Ascending aorta (tissue), 2 donors: ENCODE measurements at regions not wholly inside any gene's neighbourhood (a gene's known extent, or its start where the extent isn't known, plus 50 kb on each side); places are given as distances from the start of the nearest gene placed in this dataset.

Source experiments
- DNase-seq, 2 donors: peaks; one replicate each; pipeline ENCODE4 v3.0.0-alpha.2; 2019; ENCODE audit warnings: low spot score in 2 of 2
- H3K27ac ChIP-seq, 2 donors: fragments of 200-600 bp; sonication (generic); one replicate each; pipeline ENCODE4 v1.5.1; 2016 to 2017; ENCODE audit warnings: mild to moderate bottlenecking in 1 of 2
- H3K27me3 ChIP-seq: fragments of 200-600 bp; sonication (generic); one replicate; pipeline ENCODE4 v1.5.1; 2017
- H3K36me3 ChIP-seq, 2 donors: fragments of 200-600 bp; sonication (generic); one replicate each; pipeline ENCODE4 v1.5.1; 2016
- H3K4me1 ChIP-seq, 2 donors: fragments of 200-600 bp; sonication (generic); one replicate each; pipeline ENCODE4 v1.5.1; 2016 to 2017; ENCODE audit warnings: mild to moderate bottlenecking in 1 of 2
- H3K4me3 ChIP-seq, 2 donors: fragments of 200-600 bp; sonication (generic); one replicate each; pipeline ENCODE4 v1.5.1; 2016 to 2017; ENCODE audit warnings: mild to moderate bottlenecking in 1 of 2
- H3K9me3 ChIP-seq, 2 donors: fragments of 200-600 bp; sonication (generic); one replicate each; pipeline ENCODE4 v1.5.1; 2016
- intact Hi-C: fragments of 100-400 bp; cut with DNase I; formaldehyde crosslinking; loops from one replicate; pipeline ENCODE4 v1.15.1; 2023
- TF ChIP-seq, protein P1 (sequence below), 3 experiments: fragments of 200-600 bp in 2 of 3; fragments of 450-650 bp in 1 of 3; sonication (generic) in 2 of 3; IDR thresholded peaks; one replicate each; pipeline ENCODE4 v1.5.1; 2016 to 2019; ENCODE audit warnings: antibody characterized with exemption in 3 of 3, mild to moderate bottlenecking in 1 of 3, moderate library complexity in 1 of 3

DNA sequence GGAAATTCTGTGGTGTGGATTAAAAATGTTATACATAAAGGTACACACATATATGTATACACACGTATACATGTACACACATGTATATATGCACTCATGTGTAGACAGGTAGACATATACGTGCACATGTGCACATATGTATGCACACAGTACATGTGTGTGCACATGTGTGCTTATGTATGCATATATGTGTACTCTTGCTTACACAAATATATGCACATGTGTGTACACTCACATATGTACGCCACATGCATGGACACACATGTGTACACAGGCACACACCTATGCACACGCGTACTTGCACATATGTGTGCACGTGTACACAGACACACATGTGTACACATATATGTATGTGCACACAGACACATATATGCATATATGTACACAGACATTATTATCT lies 142.8 kb upstream of the SALL3 start:
- no peaks in the 10 kb centered on the region for H3K36me3 ChIP-seq
- no peak for DNase-seq

DNA sequence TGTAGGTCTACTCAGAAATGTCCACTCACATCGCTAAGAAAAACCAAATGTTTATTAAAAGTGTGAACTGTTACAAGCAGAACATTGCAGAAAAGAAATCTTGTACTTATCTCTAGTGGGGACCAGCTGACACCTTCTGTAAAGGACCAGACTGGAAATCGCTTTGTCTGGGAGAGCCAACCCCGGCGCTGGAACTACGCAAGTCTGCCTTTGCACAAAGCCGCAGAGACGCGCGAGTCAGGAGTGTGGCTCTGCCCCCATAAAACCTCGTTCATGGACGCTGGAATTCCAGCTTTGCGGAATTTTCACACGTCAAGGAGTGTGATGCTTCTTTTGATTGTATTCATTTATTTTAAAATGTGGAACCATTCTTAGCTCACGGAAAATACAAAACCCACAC lies 141.9 kb upstream of the SALL3 start:
- DNase-seq: no peak
- Histone ChIP-seq H3K27ac (no peak overlapping the region), H3K4me1 (no peaks in the 10 kb centered on the region), H3K4me3 (no peak overlapping the region), H3K27me3 (no peaks in the 10 kb centered on the region), H3K9me3 (no peaks in the 10 kb centered on the region), H3K36me3 (no peaks in the 10 kb centered on the region)
- TF ChIP-seq, protein P1, sequence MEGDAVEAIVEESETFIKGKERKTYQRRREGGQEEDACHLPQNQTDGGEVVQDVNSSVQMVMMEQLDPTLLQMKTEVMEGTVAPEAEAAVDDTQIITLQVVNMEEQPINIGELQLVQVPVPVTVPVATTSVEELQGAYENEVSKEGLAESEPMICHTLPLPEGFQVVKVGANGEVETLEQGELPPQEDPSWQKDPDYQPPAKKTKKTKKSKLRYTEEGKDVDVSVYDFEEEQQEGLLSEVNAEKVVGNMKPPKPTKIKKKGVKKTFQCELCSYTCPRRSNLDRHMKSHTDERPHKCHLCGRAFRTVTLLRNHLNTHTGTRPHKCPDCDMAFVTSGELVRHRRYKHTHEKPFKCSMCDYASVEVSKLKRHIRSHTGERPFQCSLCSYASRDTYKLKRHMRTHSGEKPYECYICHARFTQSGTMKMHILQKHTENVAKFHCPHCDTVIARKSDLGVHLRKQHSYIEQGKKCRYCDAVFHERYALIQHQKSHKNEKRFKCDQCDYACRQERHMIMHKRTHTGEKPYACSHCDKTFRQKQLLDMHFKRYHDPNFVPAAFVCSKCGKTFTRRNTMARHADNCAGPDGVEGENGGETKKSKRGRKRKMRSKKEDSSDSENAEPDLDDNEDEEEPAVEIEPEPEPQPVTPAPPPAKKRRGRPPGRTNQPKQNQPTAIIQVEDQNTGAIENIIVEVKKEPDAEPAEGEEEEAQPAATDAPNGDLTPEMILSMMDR (IDR thresholded peaks at IDR 0.05): no peak
- intact Hi-C loops: no loop called here

More for the DNA sequence above, 142.8 kb upstream of the SALL3 start:
- no peaks in the 10 kb centered on the region for H3K4me1 ChIP-seq
- TF ChIP-seq, protein P1 (IDR thresholded peaks at IDR 0.05): no peak
- intact Hi-C loops: no loop called here
- no peaks in the 10 kb centered on the region for H3K27me3 ChIP-seq
- no peak overlapping the region for H3K27ac ChIP-seq
- H3K9me3 ChIP-seq: no peaks in the 10 kb centered on the region
- H3K4me3 ChIP-seq: no peak overlapping the region

DNA sequence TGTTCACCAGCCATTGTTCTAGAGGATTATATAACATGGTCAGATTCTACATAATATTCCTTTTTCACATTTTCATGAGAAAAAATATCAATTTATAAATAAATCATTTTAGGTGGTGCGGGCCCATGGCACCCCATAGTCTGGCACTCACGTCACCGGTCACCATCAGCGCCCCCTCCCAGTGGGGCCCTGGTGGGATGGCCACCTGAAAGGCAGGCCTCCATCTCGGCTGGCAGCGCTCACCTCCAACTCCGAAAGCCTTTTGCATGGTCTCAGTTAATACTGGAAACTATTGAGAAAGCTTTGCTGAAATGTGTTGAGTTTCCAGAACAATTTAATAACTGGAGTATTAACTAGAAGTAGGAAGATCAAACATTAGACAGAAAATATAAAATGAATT lies 141.4 kb upstream of the SALL3 start:
- TF ChIP-seq, protein P1 (IDR thresholded peaks at IDR 0.05): no peak
- Histone ChIP-seq H3K27ac (no peak overlapping the region), H3K27me3 (no peaks in the 10 kb centered on the region), H3K36me3 (no peaks in the 10 kb centered on the region), H3K9me3 (no peaks in the 10 kb centered on the region), H3K4me3 (no peak overlapping the region), H3K4me1 (no peaks in the 10 kb centered on the region)
- DNase-seq: no peak
- intact Hi-C loops: no loop called here

DNA sequence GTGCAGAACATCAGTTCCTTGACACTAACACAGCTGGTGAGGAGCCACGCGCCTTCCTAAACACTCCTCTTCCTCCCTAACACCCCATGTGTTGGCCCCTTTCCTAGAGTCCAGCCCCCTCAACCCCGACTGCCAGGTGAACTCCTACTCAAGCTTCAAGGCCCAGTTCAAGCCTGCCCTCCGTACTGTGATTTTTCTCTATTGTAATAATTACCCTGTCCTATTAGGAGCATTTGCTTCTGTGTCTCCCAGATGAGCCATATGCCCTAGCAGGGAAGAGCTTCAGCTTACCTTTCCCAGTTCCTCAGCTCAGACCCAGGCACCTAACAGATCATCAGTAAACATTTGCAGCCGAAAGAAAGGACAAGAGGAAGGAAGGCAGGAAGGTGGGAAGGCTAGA lies 130.6 kb upstream of the SALL3 start:
- Histone ChIP-seq H3K9me3 (peaks cover 0 to 7% of the 10 kb centered on the region in 2 donors), H3K4me3 (no peak overlapping the region), H3K36me3 (no peaks in the 10 kb centered on the region), H3K4me1 (no peaks in the 10 kb centered on the region), H3K27ac (no peak overlapping the region), H3K27me3 (no peaks in the 10 kb centered on the region)
- intact Hi-C loops: no loop called here
- no peak for DNase-seq
- TF ChIP-seq, protein P1 (IDR thresholded peaks at IDR 0.05): no peak

DNA sequence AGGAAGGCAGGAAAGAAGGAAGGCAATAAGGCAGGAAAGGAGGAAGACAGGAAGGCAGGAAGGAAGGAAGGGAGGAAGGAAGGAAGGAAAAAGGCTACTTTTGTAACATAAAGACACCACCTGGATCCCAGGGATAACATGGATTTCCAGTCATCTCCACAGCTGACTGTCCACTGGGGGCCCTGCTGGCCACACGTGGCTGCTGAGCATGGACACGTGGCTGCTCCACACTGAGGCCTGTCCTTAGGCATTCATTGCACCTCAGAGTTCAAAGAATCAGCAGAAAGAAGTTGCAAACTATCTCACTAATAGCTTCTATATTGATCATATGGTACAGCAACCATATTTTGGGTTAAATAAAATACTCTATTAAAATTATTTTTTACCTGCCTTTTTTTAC lies 130.2 kb upstream of the SALL3 start:
- TF ChIP-seq, protein P1 (IDR thresholded peaks at IDR 0.05): no peak
- intact Hi-C loops: no loop called here
- Histone ChIP-seq H3K36me3 (no peaks in the 10 kb centered on the region), H3K27ac (no peak overlapping the region), H3K4me3 (no peak overlapping the region), H3K4me1 (no peaks in the 10 kb centered on the region), H3K9me3 (peaks cover 0 to 6% of the 10 kb centered on the region in 2 donors), H3K27me3 (no peaks in the 10 kb centered on the region)
- no peak for DNase-seq

DNA sequence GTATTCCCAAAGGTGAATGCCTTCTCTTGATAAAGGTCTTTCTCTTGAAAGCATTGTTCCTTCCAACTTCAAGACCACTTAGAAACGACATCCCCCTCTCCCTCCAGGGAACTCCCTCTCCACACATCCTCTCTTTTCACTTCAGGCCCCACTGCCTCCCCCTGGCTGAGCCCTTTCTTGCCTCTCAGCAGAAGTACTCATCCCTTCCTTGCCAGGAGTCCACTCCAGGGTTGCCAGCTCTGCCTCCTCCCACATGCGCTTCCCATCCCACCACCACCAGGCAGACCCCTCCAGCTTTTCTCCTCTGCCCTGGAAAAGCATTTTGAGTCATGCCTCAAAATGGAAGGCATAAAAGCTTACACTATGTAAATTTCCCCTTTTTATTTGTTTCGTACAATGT lies 126.3 kb upstream of the SALL3 start:
- no peak for DNase-seq
- H3K27ac ChIP-seq: no peak overlapping the region
- TF ChIP-seq, protein P1 (IDR thresholded peaks at IDR 0.05): no peak
- no peaks in the 10 kb centered on the region for H3K4me1 ChIP-seq
- intact Hi-C loops: no loop called here
- H3K36me3 ChIP-seq: no peaks in the 10 kb centered on the region
- no peaks in the 10 kb centered on the region for H3K27me3 ChIP-seq
- H3K9me3 ChIP-seq: no peaks in the 10 kb centered on the region
- H3K4me3 ChIP-seq: no peak overlapping the region
